NCI-H748 (cell line): ENCODE measurements at regions not wholly inside any gene's neighbourhood (a gene's known extent, or its start where the extent isn't known, plus 50 kb on each side); places are given as distances from the start of the nearest gene placed in this dataset.
"Not testable (repeated sequence)": the region's sequence is repeated elsewhere in the genome, so short reads cannot be mapped to it uniquely, and the experiment has no call there.

ENCODE experiments used
- DNase-seq: peaks from one replicate; lab custom pipeline; 2025; ENCODE audit not compliant: unreplicated experiment; lab: John Stamatoyannopoulos, UW

DNA sequence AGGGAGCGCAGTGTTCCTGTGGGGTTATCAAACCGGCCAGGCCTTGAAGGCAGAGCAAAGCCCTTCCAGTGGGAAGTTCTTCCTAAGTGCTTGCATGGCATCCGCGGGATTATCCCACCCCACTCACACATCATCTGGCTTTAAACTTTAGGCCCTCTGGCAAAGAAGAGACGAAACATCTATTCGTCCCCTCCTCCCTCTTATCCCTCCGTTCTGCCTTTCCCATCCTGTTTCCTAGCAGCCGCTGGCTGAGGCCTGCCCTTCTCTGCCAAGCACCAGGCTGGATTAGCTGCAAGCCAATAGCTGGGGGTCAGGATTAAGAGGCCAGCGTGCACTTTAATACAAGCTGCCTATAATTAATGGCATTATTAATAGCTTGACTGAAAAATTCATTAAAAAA is 621.0 kb downstream of the PKHD1 start:
- DNase-seq, result no peak

DNA sequence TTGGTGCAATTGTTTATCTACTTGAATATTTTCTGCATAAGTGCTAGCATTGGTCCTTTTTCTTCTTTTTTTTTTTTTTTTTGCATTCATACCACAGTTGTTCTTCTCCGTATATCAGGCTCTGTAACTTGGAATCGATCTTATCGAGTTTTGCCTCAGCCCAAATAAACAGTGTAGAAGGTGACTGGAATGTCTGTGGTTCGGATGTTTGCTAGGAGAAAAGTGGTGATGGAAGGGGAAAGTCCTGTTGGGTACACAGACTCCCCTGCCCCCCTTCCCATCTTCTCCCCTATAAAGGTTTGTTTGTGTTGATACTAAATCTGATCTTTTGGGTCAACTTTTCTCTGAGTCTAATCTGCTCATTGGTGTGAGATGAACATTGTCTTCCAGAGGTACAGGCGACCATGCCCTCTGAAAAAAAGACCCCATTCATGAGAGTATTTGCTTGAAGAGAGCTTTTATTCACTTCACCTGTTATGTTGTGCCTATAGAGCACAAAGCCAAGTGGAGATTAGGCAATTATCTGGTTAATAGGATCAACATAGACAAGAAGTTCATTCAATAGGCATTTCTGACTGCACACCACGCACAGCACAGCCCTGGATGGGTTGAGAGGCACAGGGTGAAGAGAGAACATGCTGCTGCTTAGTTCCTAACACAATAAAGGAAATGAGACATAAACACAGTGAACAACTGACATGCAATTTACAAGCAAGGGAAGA is 620.0 kb downstream of the PKHD1 start:
- peak; percentile 99 for DNase-seq

DNA sequence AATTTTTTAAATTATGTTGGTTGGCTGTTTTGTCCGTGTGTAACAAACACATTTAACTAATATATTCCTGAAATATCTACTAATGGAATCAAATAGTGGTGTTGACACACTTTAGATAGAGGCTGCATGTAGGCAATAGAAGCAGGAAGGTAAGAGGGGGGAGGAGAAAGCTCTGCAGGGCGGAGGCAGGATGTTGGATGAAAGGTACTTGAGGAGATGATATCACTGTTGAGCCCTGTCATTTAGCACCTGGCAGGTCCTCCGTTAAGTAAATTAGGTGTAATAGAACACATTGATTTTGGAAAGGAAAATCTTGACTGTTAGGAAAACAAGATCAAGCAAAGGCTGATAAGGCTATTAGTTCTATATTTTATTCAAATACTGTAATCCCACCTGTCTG is 618.7 kb downstream of the PKHD1 start:
- DNase-seq, result peak; percentile 89

DNA sequence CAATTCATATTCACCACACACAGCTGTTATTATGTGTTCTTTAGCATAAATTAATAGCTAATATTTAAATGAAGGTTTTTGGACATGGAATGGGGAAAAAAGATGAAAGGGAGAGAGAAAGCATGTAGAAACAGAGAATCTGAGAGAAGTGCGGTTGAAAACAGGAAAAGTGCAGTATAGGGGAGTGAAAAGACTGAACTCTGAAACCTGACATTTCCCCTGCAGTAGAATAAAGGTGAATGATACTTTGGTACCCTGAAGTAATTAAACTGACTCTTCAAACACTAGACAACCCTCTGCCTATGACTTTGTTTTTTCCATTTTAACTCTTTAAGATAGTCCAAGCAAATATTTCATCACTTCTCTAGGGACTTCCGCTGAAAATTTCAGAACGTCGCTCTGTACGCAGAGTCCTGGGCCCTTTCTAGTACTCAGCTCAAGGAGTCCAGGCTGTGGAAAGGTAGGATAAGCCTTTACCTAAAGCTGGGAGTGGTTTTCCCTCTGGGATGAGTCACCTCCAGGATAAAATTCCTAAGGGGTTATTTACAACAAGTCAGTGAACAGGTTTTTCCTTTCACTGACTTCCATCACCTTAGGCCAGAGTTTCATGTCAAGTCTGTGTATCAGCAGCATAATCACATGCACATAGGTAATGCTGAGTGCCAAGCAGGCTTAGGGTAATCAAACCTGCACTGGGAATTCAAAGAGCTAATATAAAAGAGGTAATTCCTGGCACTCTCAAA is 614.5 kb downstream of the PKHD1 start:
- peak; percentile 47 for DNase-seq

DNA sequence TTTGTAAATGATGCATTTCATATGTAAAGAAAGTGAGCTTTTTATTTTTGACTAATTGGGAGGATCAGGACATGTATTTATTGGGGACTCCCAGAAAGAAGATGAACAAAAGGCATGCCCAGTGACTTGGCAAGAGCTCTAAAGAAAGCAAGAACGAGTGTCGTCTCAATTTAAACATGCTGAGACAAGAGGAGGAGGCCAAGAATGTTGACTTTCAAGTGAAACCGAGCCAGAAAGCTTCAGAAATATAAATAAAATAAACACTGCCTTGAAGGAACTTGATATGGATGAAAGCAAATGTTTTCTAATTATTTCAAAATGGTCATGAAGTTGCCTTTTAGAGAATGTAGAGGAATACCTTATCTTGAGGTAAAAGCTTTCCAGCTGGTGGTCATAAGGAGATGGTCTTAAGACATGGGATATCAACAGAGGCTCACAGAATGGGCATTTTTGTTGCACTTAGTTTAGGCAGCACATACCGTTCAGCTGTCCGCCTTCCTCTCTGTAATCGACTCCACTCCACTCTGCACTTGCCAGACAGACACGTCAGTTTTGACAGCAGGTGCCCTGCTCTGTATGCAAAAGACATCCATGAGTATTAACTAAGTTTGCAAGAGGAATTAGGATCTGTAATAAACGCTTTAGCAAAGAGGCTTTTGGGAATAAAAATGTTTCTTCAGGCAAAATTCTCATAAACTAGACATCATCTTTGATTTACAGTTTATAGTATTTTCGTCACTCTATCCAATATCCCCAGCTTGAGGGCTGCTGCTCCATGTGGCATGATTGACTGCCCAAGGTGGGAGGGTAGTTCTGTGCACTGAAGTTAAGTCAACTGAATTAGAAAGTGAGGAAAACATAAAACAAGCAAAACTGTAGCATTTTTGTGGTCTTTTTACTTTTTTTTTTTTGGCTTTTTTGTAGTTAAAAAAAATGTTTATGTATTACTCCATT is 613.1 kb downstream of the PKHD1 start:
- no peak for DNase-seq

DNA sequence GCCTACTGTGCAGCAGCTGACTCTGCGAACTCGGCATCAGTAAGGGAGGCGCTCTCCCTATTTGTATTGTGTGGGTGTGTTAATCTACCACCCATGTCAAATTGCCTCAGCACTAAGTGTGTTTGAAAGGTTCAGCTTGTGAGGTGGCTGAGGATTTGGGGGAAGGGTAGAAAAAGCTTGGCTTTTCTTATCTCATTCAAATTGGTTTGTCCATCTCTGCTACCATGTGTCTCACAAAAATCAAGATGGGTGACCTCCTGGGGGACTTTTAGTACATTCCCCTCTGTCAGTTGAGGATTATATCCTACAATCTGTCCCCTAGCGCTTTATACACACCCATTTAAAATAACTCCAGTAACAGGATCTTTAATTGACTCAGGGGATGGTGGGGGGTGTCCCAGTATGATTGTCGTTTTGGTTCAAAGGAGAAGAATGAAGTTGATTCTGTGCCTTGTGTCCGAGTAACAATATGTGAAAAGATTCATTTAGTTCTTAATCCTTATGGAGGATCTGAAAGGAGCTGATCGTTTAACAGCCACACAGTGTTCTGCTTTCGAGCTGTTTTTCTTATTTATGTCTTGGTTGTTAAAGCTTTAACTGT is 609.6 kb downstream of the PKHD1 start:
- DNase-seq, result no peak

DNA sequence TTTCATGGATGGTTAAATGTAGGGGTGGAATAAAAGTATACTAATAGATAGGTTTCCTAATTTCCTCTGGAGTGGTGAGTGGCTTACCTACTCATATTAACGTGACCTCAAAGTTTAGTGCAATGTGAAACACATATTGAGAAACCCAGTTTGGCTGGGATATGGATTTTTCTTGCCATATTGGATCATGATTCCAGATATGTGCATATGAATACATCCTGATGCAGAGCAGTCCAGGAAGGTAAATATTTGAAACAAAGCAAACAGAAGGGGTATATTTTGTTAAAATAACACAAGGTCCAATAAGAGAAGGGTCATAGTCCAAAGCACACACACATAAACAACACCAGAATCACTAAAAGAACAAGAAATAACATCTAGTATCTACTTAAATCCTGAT is 608.1 kb downstream of the PKHD1 start:
- DNase-seq, result no peak

DNA sequence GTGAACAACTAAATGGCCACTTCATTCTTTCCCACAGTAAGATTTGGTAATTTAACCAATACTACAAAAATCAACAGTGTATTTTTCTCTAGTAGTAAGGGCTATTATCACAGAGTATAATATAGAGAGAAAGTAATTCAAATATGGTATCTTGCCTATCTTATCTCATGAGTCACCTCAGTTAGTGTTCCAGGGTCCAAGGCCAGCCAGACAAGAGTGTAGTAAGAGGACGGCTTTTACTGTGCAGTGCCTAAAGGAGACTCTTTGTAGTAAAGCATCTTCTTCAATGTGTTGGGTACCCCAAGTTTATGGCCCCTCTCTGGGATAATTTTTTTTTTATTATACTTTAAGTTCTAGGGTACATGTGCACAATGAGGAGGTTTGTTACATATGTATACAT is 607.4 kb downstream of the PKHD1 start:
- no peak for DNase-seq

DNA sequence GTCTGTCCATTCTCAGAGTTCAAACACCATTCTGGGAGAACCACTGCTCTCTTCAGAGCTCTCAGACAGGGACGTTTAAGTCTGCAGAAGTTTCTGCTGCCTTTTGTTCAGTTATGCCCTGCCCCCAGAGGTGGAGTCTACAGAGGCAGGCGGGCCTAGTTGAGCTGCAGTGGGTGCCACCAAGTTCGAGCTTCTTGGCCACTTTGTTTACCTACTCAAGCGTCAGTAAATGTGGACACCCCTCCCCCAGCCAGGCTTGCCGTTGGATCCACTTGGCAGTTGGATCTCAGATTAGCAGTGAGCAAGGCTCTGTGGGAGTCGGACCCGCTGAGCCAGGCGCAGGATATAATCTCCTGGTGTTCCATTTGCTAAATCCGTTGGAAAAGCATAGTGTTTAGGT is 601.5 kb downstream of the PKHD1 start:
- not testable (repeated sequence) for DNase-seq

DNA sequence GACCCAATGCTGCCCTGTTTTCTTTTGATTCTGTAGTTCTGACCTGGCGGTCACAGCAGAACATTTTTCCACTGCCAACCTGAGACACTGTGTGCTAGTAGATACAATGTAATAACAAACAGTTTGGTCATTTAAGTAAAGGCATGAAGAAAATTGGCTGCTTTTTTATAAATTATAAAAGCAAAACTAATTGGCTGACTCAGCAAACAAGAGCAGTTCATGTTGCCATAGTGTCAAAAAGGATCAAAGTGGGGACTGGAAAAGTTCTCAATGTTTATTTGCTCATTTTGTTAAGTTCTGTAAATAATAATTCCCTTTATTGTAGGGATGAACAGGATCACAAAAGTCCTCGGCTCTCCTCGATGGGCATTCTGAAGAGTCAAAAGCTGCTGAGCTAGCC is 599.5 kb downstream of the PKHD1 start:
- DNase-seq, result no peak

DNA sequence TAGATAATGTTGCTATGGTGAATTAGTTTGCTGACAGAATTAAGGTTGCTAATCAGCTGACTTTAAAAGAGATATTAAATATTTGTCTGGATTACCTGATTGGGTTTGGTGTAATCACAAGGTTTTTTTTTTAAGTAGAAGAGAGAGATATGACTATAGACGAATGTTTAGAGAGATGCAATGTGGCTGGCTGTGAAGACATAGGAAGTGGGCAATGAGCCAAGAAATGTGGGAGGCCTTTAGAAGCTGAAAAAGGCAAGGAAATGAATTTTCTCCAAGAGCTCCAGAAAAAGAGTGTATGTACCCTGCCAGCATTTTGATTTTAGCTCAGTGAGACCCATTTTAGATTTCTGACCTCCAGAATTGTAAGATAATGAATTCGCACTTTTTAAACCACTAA is 598.3 kb downstream of the PKHD1 start:
- peak; percentile 33 for DNase-seq

DNA sequence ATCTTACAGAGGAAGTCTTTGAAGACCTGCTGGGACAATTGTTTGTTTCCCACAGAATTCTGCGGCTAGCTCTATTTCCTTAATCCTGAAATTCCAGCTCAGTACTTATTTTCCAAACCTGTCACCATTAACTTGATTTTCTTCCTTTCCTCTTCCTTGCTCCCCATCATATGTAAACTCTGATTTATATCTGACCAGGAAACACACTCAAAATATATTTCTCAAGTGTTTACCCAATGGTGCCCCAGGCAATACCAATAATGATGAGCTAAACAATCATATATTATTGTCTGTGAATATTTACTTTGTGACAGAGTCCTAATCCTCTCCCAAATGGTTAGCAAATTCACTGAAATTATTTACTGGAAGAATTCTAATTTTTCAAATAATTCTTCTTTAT is 597.3 kb downstream of the PKHD1 start:
- peak; percentile 36 for DNase-seq

DNA sequence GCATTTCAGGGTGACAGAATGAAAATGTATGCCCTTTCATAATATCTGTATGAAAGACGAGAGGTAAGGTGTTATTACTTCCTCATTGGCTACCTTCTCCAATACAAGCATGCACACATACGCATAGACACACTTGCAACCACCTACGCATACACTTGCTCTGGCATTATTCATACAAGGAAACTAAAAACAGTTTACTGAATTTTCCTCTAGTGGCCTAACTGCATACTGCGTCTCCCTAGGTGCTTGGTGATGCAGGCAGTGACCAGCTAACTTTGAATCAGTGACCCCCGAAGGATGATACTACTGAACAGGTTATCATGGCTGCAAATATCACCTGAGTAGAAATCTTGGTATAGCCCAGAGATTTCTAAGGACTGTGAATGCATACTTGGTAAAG is 593.1 kb downstream of the PKHD1 start:
- no peak for DNase-seq

DNA sequence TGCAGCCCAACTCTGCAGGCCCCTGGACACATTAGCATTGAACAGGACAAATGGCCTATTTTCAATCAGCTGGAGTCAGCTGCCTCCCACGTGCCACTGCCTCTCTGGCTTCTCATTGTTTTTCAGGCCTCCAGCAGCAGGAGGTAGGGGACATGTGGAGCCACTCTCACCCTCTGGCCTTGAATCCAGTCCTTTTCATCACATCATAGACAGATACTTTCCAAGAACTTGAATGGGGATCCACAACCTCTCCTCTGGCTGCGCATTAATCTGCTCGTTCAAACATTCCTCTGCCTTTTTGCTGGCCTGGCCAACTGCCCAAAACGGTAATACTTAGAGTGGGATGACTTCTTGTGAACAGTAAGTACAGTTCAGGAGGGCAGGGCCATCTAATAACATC is 592.3 kb downstream of the PKHD1 start:
- no peak for DNase-seq

DNA sequence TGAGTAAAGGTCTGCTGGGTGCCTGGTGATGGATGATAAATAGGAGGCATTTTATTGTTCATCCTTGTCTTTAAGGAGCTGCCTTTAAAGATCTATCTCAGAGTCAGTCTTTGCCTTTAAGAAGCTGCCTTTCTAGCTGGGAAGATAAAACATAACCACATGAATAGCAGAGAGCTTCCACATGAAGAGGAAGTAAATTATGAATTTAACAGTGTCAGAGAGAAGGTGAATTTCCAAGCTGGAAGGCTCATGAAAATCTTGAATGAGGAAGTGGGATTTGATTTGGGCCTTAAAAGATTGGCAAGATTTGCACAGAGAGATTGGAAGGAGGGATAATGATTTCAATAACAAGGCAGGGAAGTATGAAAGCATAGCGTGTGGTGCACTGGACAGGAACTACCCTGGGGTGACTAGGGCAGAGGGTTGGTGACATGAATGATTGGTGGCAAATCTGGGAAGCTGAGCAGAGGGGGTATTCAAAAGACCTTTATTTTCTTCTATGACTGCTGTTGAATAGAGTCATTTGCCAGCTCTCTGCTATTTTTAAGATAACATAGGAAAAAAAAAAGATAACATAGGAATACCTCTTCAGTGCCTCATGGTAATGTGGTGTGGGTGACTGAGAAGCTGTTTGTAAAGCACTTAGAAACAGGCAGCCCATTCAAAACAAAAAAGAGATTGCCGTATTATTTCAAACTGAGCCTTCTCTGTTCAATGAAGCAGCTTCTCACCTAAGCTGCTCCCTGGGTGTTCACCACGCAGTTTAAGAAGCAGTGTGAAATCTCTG is 591.6 kb downstream of the PKHD1 start:
- no peak for DNase-seq

DNA sequence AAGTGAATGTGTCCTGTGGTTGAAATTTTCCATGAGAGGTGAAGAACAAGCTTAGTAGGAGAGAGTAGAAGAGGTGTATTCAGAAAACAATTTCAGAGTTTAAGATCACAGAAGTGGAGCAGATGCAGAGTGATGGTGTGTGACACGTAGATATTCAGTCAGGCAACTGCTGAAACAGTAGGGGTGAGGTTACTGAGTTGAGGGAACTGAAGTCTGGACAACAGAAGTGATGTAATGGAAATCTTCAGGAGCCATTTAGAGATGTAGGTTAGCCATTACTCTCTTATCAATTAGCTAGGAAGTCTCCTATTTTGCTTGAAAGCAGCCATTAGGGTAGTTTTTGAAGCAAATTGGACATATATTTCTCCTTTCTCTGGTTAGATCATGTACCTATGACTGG is 584.4 kb downstream of the PKHD1 start:
- no peak for DNase-seq

DNA sequence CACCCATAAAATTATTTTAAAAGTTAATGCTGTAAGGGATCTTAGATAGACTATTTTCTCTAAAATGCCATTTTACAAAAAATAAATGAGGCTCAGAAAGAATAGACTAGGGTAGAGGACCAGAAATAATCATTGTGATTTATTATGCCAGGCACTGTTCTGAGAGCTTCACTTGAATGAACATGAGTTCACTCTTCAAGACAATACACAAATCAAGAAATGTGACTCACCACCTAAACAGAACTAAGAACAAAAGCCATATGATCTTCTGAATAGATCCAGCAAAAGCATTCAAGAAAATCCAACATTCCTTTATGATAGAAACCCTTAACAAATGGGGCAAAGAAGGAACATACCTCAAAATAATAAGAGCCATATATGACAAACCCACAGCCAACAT is 582.0 kb downstream of the PKHD1 start:
- DNase-seq, result no peak

DNA sequence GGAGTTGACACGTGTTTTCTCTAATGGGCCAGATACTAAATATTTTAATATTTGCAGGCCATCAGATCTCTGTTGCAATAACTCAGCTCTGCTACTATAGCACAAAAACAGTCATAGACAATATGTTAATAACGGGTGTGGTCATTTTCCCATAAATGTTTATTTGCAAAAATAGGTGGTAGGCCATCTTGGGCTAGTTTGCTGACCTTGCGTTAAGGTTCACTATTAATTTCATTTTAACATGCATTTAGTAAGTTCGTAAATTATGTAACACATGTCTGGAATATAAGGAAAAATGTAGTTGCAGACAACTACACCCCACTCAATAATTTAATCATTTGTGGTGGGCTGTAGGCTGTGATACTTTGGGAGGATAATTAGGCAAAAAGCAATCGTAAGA is 577.8 kb downstream of the PKHD1 start:
- no peak for DNase-seq

DNA sequence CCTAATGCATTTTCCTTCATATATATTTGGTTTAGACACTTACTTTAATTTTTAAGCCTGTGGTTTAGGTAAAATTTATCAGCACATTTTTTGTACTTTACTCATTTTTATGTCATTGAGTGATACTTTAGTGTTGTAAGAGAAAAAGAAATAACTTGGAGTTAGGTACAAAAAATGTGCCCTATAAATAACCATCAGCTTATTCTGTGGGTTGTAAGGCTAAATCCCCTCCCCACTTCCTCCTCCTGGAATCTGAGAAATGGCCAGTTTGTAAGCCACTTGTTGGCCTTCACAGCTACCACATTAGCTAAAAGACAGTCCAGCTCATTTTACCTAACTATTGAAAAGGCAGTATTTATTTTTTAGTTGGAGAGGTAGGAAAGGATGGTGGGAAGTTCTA is 576.3 kb downstream of the PKHD1 start:
- no peak for DNase-seq
